ENCODE measurements at regions not wholly inside any gene's neighbourhood (a gene's known extent, or its start where the extent isn't known, plus 50 kb on each side); places are given as distances from the start of the nearest gene placed in this dataset.
"Not testable (repeated sequence)": the region's sequence is repeated elsewhere in the genome, so short reads cannot be mapped to it uniquely, and the experiment has no call there.

- no peaks in the 10 kb centered on the region for H3K9me3 ChIP-seq
- intact Hi-C loops (cut with DNase I; ENCODE audit: low total_unique reads), result no loop called here
- no peak overlapping the region for H3K27ac ChIP-seq
- no peaks in the 10 kb centered on the region for H3K27me3 ChIP-seq
- no peaks in the 10 kb centered on the region for H3K4me1 ChIP-seq
- H3K36me3 ChIP-seq, result no peaks in the 10 kb centered on the region
- no peak overlapping the region for H3K4me3 ChIP-seq
- no peak for TF ChIP-seq POLR2AphosphoS5 (IDR thresholded peaks at IDR 0.05)
- no peak for TF ChIP-seq CTCF (IDR thresholded peaks at IDR 0.05)
- DNase-seq (ENCODE audit: low spot score in 2 of 2), result no peak
Observed at GRCh38 chr15:96058103-96058851, 272.2 kb upstream of the NR2F2 start.

GRCh38 chr15:96058852-96059103 is 271.7 kb upstream of the NR2F2 start:
- DNase-seq (ENCODE audit: low spot score in 2 of 2); intact Hi-C loops (cut with DNase I; ENCODE audit: low total_unique reads); H3K4me3 ChIP-seq; H3K36me3 ChIP-seq; H3K4me1 ChIP-seq; H3K27ac ChIP-seq; H3K9me3 ChIP-seq; H3K27me3 ChIP-seq: not testable (repeated sequence)

GRCh38 chr15:96060591-96060990 is 269.9 kb upstream of the NR2F2 start:
- DNase-seq (ENCODE audit: low spot score in 2 of 2); H3K27ac ChIP-seq; H3K27me3 ChIP-seq; intact Hi-C loops (cut with DNase I; ENCODE audit: low total_unique reads); H3K9me3 ChIP-seq; H3K4me3 ChIP-seq; H3K4me1 ChIP-seq; H3K36me3 ChIP-seq: not testable (repeated sequence)

GRCh38 chr15:96064351-96064756 is 266.1 kb upstream of the NR2F2 start:
- TF ChIP-seq POLR2A (IDR thresholded peaks at IDR 0.05), result no peak
- TF ChIP-seq POLR2AphosphoS5 (IDR thresholded peaks at IDR 0.05), result no peak
- no peak for TF ChIP-seq CTCF (IDR thresholded peaks at IDR 0.05)

GRCh38 chr15:96066126-96066525 is 264.4 kb upstream of the NR2F2 start:
- no peaks in the 10 kb centered on the region for H3K9me3 ChIP-seq
- no peak for TF ChIP-seq POLR2AphosphoS5 (IDR thresholded peaks at IDR 0.05)
- no peak for TF ChIP-seq CTCF (IDR thresholded peaks at IDR 0.05)
- TF ChIP-seq POLR2A (IDR thresholded peaks at IDR 0.05), result no peak
- H3K27me3 ChIP-seq, result no peaks in the 10 kb centered on the region
- H3K4me1 ChIP-seq, result no peaks in the 10 kb centered on the region
- DNase-seq (ENCODE audit: low spot score in 2 of 2), result no peak
- H3K4me3 ChIP-seq, result no peak overlapping the region
- intact Hi-C loops (cut with DNase I; ENCODE audit: low total_unique reads), result no loop called here
- H3K36me3 ChIP-seq, result no peaks in the 10 kb centered on the region
- H3K27ac ChIP-seq, result no peak overlapping the region

More at GRCh38 chr15:96064351-96064756, 266.1 kb upstream of the NR2F2 start:
- H3K4me1 ChIP-seq, result no peaks in the 10 kb centered on the region
- no peaks in the 10 kb centered on the region for H3K27me3 ChIP-seq
- no peaks in the 10 kb centered on the region for H3K36me3 ChIP-seq
- H3K9me3 ChIP-seq, result no peaks in the 10 kb centered on the region
- no peak overlapping the region for H3K27ac ChIP-seq
- H3K4me3 ChIP-seq, result no peak overlapping the region
- DNase-seq (ENCODE audit: low spot score in 2 of 2), result no peak
- intact Hi-C loops (cut with DNase I; ENCODE audit: low total_unique reads), result no loop called here

GRCh38 chr15:96066852-96067495 is 263.5 kb upstream of the NR2F2 start:
- intact Hi-C loops (cut with DNase I; ENCODE audit: low total_unique reads), result no loop called here
- DNase-seq (ENCODE audit: low spot score in 2 of 2), result no peak
- no peak overlapping the region for H3K4me3 ChIP-seq
- no peak for TF ChIP-seq POLR2A (IDR thresholded peaks at IDR 0.05)
- no peak for TF ChIP-seq POLR2AphosphoS5 (IDR thresholded peaks at IDR 0.05)
- no peak for TF ChIP-seq CTCF (IDR thresholded peaks at IDR 0.05)
- H3K9me3 ChIP-seq, result no peaks in the 10 kb centered on the region
- no peaks in the 10 kb centered on the region for H3K36me3 ChIP-seq
- no peaks in the 10 kb centered on the region for H3K27me3 ChIP-seq
- H3K4me1 ChIP-seq, result no peaks in the 10 kb centered on the region
- H3K27ac ChIP-seq, result no peak overlapping the region
